Panc1 (cell line): ENCODE measurements at regions not wholly inside any gene's neighbourhood (a gene's known extent, or its start where the extent isn't known, plus 50 kb on each side); places are given as distances from the start of the nearest gene placed in this dataset.

Source experiments
- CTCF ChIP-seq: fragments of 450-650 bp; IDR thresholded peaks from 2 replicates; pipeline ENCODE4 v1.5.1; 2017; ENCODE audit warnings: mild to moderate bottlenecking
- SIN3A ChIP-seq: IDR thresholded peaks from 2 replicates; pipeline ENCODE4 v1.6.1; 2012; ENCODE audit warnings: low read depth, mild to moderate bottlenecking, low read length, moderate library complexity, borderline replicate concordance; ENCODE audit not compliant: insufficient read depth

DNA sequence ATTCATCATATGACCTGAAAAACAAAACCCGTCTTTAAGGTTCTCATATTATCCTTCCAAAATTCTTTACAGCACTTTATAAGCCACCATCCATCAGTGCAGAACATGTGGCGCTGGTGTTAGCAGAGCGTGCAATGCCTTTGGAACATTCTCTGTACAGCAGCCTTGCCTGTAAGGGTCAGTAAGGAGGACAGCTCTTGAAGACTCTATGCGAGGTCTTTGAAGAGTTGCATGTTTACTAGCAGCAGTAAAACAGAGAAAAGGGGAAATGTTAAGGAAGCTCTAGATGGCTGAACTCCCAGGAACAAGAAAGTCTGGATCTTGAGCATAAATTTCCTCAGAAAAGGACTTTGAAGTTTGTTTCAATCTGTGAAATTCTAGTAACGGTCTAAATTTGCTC, 365.6 kb downstream of the DUSP10 start:
- TF ChIP-seq SIN3A (no peak), CTCF (no peak)
